ENCODE measurements at regions not wholly inside any gene's neighbourhood (a gene's known extent, or its start where the extent isn't known, plus 50 kb on each side); places are given as distances from the start of the nearest gene placed in this dataset.

GRCh38 chr1:84759756-84760155 lies 69.5 kb upstream of the SSX2IP start:
- DNase-seq: no peak

- DNase-seq: peak; percentile 12
Observed at GRCh38 chr1:84758968-84759491, 68.8 kb upstream of the SSX2IP start.

GRCh38 chr1:84758476-84758875 lies 68.2 kb upstream of the SSX2IP start:
- no peak for DNase-seq

GRCh38 chr1:84757301-84757700 lies 67.0 kb upstream of the SSX2IP start:
- no peak for DNase-seq

GRCh38 chr1:84756455-84757082 lies 66.3 kb upstream of the SSX2IP start:
- no peak for DNase-seq

GRCh38 chr1:84756001-84756400 lies 65.7 kb upstream of the SSX2IP start:
- DNase-seq: no peak

GRCh38 chr1:84755216-84755615 lies 65.0 kb upstream of the SSX2IP start:
- no peak for DNase-seq

GRCh38 chr1:84754386-84754703 lies 64.1 kb upstream of the SSX2IP start:
- DNase-seq: no peak

- peak; percentile 59 for DNase-seq
Observed at GRCh38 chr1:84753516-84754385, 63.5 kb upstream of the SSX2IP start.

- no peak for DNase-seq
Observed at GRCh38 chr1:84750110-84750730, 60.0 kb upstream of the SSX2IP start.

- DNase-seq: no peak
Observed at GRCh38 chr1:84749427-84749826, 59.2 kb upstream of the SSX2IP start.

- DNase-seq: no peak
Observed at GRCh38 chr1:84748364-84748763, 58.1 kb upstream of the SSX2IP start.

GRCh38 chr1:84745857-84746256 lies 55.6 kb upstream of the SSX2IP start:
- no peak for DNase-seq

- DNase-seq: no peak
Observed at GRCh38 chr1:84743896-84744295, 53.6 kb upstream of the SSX2IP start.

- no peak for DNase-seq
Observed at GRCh38 chr1:84742653-84743052, 52.4 kb upstream of the SSX2IP start.

- no peak for DNase-seq
Observed at GRCh38 chr1:84740050-84740714, 49.9 kb upstream of the SSX2IP start.

All from NCI-H774 (cell line).